H1 (cell line): ENCODE measurements at regions not wholly inside any gene's neighbourhood (a gene's known extent, or its start where the extent isn't known, plus 50 kb on each side); places are given as distances from the start of the nearest gene placed in this dataset.

Source experiments
- CEBPB ChIP-seq: IDR thresholded peaks from 2 replicates; pipeline ENCODE4 v1.6.1; 2012; ENCODE audit warnings: low read depth, low read length
- EZH2 ChIP-seq: fragments of 200-600 bp; sonication (generic); IDR thresholded peaks from 2 replicates; pipeline ENCODE4 v1.7.1; 2012; ENCODE audit warnings: low read depth, mild to moderate bottlenecking, moderate library complexity, low read length, inconsistent platforms; ENCODE audit not compliant: severe bottlenecking
- GABPA ChIP-seq: IDR thresholded peaks from 2 replicates; pipeline ENCODE4 v1.6.1; 2011; ENCODE audit warnings: mild to moderate bottlenecking, low read length, moderate library complexity, borderline replicate concordance; ENCODE audit not compliant: insufficient read depth
- GTF2F1 ChIP-seq: IDR thresholded peaks from 2 replicates; pipeline ENCODE4 v1.6.1; 2012; ENCODE audit warnings: low read depth, low read length, improper control_type of control experiment, borderline replicate concordance
- POLR2A ChIP-seq, 2 experiments: IDR thresholded peaks; 1 replicate in 1 of 2; 2 replicates in 1 of 2; pipeline ENCODE4 v1.6.1; 2011; ENCODE audit warnings: low read depth in 2 of 2, low read length in 2 of 2, mild to moderate bottlenecking in 2 of 2; ENCODE audit errors: control extremely low read depth in 1 of 2
- RFX5 ChIP-seq: IDR thresholded peaks from 2 replicates; pipeline ENCODE4 v1.6.1; 2011; ENCODE audit warnings: low read depth, low read length, improper control_type of control experiment, borderline replicate concordance
- RXRA ChIP-seq: IDR thresholded peaks from 2 replicates; pipeline ENCODE4 v1.6.1; 2011; ENCODE audit warnings: low read depth, mild to moderate bottlenecking, low read length, moderate library complexity; ENCODE audit not compliant: insufficient read depth
- SAP30 ChIP-seq: fragments of 300-600 bp; sonication (generic); IDR thresholded peaks from 2 replicates; pipeline ENCODE4 v1.7.1; 2012; ENCODE audit warnings: low read length, moderate library complexity, mild to moderate bottlenecking, inconsistent platforms; ENCODE audit not compliant: insufficient read depth, insufficient replicate concordance
- SP1 ChIP-seq: IDR thresholded peaks from 2 replicates; pipeline ENCODE4 v1.6.1; 2011; ENCODE audit warnings: low read depth, low read length
- SP2 ChIP-seq: IDR thresholded peaks from 2 replicates; pipeline ENCODE4 v1.6.1; 2012; ENCODE audit warnings: mild to moderate bottlenecking, low read length, inconsistent platforms
- SP4 ChIP-seq: IDR thresholded peaks from 2 replicates; pipeline ENCODE4 v1.6.1; 2012; ENCODE audit warnings: low read length, inconsistent platforms
- YY1 ChIP-seq: IDR thresholded peaks from 2 replicates; pipeline ENCODE4 v1.6.1; 2011; ENCODE audit warnings: low read depth, mild to moderate bottlenecking, low read length
- TF ChIP-seq, protein P1 (sequence below), 3 experiments: IDR thresholded peaks; 1 replicate in 2 of 3; 2 replicates in 1 of 3; pipeline versions ENCODE4 v1.5.1 to v1.6.1; 2011; ENCODE audit warnings: low read length in 3 of 3, mild to moderate bottlenecking in 3 of 3, inconsistent platforms in 2 of 3, low read depth in 1 of 3, moderate library complexity in 1 of 3; ENCODE audit not compliant: insufficient read depth in 1 of 3; ENCODE audit errors: control extremely low read depth in 1 of 3

DNA sequence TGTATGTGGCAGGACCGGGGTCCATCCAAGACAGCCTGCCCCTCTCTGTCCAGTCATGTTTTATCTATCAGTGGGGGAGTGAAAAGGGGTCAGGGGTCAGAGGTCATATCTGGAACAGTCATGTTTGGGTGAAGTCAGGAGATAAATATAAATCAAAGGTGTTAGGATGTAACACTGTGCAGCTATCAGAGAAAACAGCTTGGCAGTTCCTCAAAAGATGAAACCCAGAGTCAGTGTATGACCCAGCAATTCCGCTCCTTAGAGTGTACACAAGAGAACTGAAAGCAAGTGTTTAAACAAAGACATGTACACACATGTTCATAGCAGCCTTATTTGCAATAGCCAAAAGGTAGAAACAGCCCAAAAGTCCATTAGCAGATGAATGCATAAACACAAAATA is 361.3 kb downstream of the FOXL1 start:
- TF ChIP-seq, protein P1, sequence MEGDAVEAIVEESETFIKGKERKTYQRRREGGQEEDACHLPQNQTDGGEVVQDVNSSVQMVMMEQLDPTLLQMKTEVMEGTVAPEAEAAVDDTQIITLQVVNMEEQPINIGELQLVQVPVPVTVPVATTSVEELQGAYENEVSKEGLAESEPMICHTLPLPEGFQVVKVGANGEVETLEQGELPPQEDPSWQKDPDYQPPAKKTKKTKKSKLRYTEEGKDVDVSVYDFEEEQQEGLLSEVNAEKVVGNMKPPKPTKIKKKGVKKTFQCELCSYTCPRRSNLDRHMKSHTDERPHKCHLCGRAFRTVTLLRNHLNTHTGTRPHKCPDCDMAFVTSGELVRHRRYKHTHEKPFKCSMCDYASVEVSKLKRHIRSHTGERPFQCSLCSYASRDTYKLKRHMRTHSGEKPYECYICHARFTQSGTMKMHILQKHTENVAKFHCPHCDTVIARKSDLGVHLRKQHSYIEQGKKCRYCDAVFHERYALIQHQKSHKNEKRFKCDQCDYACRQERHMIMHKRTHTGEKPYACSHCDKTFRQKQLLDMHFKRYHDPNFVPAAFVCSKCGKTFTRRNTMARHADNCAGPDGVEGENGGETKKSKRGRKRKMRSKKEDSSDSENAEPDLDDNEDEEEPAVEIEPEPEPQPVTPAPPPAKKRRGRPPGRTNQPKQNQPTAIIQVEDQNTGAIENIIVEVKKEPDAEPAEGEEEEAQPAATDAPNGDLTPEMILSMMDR (IDR thresholded peaks at IDR 0.05; ENCODE audit: control extremely low read depth in 1 of 3, insufficient read depth in 1 of 3, low read depth in 1 of 3, low read length in 3 of 3): no peak
- TF ChIP-seq SP4: no peak
- no peak for TF ChIP-seq RFX5
- no peak for TF ChIP-seq EZH2
- no peak for TF ChIP-seq SAP30
- TF ChIP-seq SP2: no peak
- TF ChIP-seq CEBPB: no peak
- no peak for TF ChIP-seq SP1
- TF ChIP-seq POLR2A (IDR thresholded peaks at IDR 0.05; ENCODE audit: control extremely low read depth in 1 of 2, low read depth in 2 of 2, low read length in 2 of 2): no peak
- TF ChIP-seq RXRA: no peak
- no peak for TF ChIP-seq GABPA
- TF ChIP-seq GTF2F1: no peak
- TF ChIP-seq YY1: no peak
